CD4-positive, alpha-beta T cell treated with Interleukin-6 at 100 ng/mL for 8 hours (primary cell): ENCODE measurements at regions not wholly inside any gene's neighbourhood (a gene's known extent, or its start where the extent isn't known, plus 50 kb on each side); places are given as distances from the start of the nearest gene placed in this dataset.
"Not testable (repeated sequence)": the region's sequence is repeated elsewhere in the genome, so short reads cannot be mapped to it uniquely, and the experiment has no call there.

ENCODE experiments used
- DNase-seq: peaks from one replicate; pipeline ENCODE4 v3.0.0-alpha.2; 2020; ENCODE audit warnings: mixed read lengths, low spot score

GRCh38 chr13:103639326-103639725 lies 573.1 kb upstream of the SLC10A2 start:
- DNase-seq, result no peak

DNA sequence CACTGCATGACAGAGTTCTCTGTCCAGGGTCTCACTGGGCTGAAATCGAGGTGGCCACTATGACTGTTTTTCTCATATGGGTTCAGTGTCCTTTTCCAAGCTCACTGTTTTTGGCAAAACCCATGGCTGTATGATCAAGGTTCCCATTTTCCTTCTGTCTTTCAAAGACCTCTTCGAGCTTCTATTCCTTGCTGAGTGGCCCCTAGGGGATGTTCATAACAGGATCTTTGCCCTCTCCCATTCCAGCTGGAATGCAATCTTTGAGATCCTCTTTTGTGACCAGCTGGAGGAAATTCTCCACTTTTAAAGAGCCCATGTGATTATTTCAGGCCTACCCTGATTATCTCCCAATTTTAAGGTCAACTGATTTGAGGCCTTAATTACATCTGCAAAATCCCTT lies 572.5 kb upstream of the SLC10A2 start:
- no peak for DNase-seq

DNA sequence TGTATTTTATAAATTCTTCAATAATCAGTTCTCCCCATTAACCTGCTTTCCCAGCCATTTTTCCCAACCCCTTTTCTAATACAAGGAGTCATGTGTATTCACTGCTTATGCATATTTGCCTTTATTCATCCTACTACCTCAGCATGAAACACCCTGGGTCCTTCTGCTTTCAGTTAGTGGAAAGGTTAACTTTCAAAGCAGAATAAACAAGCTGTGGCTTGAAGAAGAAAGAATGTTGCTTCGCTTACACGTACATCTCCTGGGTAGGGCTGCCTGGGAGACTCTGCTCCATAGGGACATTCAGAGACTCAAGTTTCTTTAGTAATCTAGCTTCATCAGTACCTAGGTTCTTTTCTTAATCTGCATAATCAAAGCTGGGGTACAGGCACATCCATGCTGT lies 567.8 kb upstream of the SLC10A2 start:
- no peak for DNase-seq

- DNase-seq, result no peak
Measured at GRCh38 chr13:103625194-103625593, 559.0 kb upstream of the SLC10A2 start.

DNA sequence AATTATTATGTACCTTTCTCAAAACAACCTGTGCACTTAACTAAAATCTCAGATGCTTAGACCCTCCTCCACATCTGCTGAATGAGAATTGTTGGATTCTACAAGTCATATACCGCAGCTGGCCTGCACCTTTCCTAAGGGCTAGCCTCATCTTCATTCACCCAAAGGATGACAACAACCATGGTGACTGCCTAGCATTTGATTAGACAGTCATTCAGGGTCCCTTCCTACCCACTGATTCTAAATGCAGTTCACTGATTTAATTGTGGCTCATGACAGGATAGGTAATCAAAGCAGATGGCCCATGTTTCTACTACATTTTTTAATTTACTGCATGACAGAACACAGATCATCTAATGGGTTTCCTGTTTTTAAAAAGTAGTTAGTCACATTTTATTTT lies 551.9 kb upstream of the SLC10A2 start:
- no peak for DNase-seq

- no peak for DNase-seq
Measured at GRCh38 chr13:103615771-103616170, 549.6 kb upstream of the SLC10A2 start.

DNA sequence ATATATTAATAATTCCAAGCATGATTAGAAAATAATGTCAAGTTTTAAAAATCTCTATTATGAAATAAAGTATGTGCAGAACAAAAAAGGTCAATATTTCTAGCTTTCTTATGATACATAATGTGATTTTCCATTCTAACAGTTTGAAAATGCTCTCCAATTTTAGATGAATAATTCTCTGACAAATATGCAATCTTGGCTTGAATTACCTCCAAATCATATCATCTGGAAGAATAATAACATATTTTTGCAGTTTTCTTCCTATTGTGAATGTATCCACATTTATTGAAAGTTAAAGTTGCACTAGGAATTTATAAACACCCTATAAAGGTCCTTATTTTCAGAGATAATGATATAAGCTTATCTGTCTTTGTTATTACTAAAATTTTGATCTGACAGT lies 548.5 kb upstream of the SLC10A2 start:
- DNase-seq, result no peak

- no peak for DNase-seq
Measured at GRCh38 chr13:103607995-103608394, 541.8 kb upstream of the SLC10A2 start.

DNA sequence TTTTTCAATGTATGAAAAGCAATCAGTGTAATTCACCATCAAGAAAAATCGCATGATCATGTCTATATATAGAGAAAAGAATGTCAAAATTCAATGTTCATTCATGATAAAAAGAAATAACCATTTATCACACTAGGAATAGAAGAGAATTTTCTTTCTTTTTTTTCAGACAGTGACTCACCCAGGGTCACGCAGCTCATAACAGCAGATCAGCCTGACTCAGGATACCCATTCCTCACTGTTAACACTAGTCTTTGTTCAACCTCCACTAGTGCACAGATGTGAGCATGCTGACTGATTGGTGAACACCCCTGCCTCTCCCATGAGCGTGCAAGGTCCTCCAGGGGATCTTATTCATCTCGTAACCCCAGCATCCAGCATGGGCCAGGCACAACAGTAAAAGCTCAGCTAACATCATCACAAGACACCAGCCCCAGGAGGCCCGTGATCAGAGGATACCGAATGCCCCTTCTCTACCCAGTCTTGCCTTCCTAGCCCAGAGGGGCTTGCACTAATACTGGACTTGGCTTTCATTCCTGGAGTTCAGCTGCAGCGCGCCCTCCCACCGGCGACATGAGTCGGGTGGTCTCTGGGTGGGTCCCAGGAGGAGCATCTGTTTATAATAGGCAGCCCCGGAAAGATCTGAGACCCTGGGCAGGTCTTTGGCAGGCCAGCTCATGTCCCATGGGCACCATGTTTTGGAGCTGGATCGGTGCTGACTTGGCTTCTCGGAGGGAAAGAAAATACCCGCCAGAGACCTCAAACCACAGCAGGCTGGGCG lies 539.5 kb upstream of the SLC10A2 start:
- no peak for DNase-seq

- DNase-seq, result not testable (repeated sequence)
Measured at GRCh38 chr13:103599870-103600269, 533.7 kb upstream of the SLC10A2 start.

DNA sequence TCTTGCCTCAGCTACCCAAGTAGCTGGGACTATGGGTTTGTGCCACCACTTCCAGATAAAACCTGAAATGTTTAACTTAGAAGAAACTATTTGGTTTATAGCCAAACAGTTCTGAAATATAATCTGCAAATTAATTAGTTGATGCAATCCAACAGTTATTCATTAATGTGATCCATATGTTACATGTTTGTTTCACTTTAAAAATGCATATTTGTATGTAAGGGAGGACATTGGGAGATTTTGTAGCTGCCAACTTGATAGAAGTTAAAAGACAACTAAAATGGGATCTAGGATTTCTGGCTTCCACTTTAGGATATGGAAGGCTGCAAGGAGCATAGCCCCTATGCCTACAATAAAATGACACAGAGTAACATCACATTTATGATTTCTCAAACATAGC lies 532.5 kb upstream of the SLC10A2 start:
- DNase-seq, result no peak

DNA sequence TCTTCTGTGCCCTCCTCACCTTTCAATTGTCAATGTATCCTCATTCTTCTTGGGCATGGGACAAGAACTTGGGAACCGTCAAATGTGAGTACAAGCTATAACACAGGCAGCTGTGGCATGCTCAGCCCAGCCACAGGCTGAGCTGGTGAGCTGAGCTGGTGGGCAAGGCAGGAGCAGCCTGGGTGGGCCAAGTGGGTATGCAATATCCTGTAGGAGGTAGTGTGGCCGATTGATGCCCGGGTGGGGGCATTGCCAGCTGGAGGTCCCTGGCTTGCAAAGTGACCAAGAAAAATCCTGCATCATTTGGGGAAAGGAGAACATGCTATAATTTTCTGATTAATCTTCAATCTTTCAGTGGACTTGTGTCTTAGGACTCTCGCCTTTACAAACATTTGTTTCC lies 507.2 kb upstream of the SLC10A2 start:
- no peak for DNase-seq

DNA sequence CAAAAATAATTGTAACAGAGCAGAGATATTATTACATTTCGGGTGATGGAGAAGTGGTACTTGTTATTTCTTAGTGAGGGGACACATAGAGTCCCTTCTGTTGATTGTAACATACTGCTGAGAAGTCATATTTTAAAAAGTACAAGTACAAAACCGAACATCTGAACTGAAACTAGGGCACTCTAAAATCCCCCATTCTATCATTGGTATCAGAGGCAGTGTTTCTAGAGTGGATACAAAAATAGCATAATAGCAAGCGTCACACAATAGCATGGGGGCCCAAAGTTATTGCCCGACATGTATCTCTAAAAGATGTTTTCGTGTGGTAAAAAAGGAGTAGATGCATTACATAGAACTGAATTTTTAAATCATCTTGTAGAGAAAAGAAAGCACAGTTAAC lies 502.1 kb upstream of the SLC10A2 start:
- no peak for DNase-seq

DNA sequence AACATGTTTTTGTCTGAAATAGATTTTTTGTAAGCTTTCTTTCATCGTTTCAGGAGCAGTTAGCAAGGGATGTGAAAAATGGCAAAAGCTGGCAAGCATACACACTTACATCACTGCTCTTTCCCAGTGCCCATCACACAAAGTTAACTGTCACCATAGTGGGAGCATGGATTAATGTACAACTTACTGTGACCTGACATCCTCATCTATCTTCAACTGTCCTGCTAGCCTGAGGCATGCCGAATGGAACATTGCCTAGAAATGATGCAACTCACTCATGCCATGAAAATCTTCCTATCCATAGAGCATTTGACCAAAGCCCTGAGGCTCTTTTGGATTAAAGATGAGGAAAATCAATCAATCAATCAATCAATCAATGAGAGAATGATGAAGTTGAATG lies 491.7 kb upstream of the SLC10A2 start:
- DNase-seq, result no peak

- no peak for DNase-seq
Measured at GRCh38 chr13:103556681-103557080, 490.5 kb upstream of the SLC10A2 start.

DNA sequence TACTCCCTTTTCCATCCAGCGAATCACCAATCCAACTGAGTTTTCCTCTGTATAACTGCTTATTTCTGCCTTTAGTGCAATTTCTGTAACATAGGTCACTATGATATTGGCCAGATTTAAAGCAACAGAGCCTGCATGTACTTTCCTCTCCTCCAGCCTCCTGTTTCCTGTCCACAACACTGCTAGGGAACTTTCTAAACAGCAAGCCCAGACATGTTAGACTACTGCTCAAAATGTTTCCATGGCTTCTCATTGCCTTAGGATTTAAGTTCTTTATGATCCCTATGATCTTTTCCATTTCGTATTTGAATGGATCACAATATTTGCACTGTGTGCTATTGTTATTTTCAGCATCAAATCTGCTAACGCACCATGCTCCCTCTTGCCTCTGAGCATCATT lies 481.7 kb upstream of the SLC10A2 start:
- no peak for DNase-seq

DNA sequence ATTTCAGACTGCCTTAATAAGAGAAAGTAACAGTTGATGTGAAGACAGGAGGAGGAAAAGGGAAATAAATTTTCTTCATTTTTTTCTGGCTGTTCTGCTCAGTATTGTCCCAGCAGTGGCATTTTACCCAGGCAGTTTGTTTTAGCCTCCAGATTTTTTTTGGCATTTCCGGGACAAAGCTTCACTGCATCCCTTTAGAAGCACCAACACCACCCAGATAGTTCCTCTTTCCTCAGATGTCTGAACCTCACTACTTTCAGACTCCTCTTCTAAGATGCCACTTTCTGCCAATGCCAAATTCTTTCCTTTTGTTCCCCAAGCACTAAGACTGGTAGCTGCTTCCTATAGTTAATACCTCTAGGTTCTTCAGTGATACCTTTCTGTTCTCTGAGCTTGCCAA lies 480.1 kb upstream of the SLC10A2 start:
- no peak for DNase-seq

GRCh38 chr13:103542648-103543047 lies 476.4 kb upstream of the SLC10A2 start:
- DNase-seq, result no peak

- DNase-seq, result no peak
Measured at GRCh38 chr13:103540382-103540765, 474.2 kb upstream of the SLC10A2 start.

DNA sequence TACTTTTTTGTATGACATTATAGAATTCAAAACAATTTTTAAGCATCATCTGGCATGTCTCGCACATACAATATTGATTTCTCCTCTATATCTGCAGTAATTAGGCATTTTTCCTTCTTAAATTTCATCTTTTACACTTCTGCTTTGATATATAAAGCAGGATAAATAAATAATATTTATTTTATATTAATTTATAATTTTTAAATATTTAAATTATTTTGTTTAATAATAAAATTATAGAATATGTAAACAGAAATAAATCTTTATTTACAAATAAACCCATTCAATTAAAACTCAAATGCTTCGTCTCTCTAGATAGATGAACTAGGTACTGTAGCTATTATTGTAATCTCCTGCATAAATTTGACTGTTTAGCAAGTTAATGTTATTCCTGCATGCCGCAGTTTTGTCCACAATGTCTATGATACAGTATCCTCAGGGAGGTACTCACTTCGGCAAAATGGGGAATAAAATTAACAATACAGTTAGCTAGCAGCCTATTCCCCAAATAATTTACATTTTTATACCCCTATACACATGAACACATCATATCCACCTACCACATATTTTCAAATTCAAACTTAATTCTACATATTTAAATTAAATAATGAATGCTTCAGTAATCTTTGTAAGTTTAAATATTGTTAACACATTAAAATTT lies 473.6 kb upstream of the SLC10A2 start:
- DNase-seq, result no peak

DNA sequence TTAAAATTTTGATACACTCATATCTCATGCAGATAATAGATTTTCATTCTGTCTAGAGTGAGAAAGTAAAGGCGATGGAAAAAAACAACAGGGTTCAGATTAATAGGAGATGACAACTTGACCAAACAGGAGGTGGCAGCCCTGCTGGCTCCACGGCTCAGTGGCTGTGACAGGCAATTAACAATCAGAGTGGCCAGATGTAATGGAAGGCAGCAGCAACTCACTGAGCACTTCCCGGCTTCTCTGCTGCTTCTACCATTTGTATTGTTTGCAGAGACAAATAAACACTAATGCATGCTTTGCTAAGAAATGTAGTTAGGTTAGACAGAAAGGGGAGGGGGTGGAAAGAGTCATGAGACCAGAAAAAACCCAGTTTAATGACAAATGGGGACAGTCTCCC lies 473.0 kb upstream of the SLC10A2 start:
- DNase-seq, result no peak

DNA sequence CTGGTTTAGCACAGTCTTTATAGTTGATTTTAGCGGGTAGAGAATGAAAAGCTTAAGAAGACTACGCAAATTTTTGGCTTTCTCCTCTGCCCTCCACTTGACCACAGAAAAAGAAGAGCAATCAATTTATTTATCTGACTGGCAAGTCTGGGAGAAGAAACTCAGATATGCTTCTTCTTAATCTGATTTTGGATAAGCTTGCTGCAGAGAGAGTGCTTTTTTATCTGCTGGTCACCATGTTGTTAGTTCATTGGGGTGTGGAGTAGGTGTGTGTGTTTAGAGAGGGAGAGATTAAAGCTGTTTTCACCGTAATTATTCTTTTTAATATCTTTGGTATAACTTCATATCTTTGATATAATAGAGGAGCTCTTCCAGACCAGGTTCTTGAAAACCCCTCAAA lies 471.4 kb upstream of the SLC10A2 start:
- DNase-seq, result no peak

DNA sequence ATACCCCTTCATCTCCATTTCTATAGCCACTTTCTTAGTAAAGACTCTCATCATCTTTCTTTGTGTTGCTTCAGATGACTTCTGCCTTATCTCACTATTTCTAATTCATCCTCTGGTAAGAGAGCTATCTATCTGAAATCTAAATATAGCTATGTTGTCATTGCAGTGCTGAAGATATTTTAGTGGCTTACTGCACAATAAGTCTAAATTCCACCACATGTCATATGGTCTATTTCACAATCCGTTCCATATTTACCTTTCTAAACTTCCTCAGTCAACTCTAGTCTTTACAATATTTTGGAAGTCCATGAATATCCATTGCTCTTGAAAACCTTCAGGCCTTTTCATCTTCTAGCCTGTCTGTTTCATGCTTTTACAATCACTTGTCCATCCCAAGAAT lies 465.1 kb upstream of the SLC10A2 start:
- DNase-seq, result no peak

DNA sequence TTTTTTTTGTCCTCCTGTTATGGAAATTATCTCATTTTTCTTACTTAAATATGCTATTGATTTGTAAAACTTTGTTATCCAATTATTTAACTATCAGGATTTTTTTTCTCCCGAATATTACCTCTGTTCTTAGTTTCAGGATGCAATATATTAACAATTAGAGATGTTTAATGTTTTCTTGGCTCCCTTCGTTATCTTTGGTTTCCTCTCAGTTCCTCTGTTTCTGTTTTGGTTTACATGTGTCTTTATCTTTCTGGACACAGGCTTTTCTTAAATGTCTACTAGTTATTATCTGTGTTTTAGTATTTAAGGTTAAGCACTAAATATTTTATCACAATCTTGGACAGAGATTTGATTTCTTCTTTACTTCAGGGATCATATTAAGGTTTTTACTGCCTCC lies 462.2 kb upstream of the SLC10A2 start:
- DNase-seq, result no peak
